ENCODE measurements at regions not wholly inside any gene's neighbourhood (a gene's known extent, or its start where the extent isn't known, plus 50 kb on each side); places are given as distances from the start of the nearest gene placed in this dataset.

DNA sequence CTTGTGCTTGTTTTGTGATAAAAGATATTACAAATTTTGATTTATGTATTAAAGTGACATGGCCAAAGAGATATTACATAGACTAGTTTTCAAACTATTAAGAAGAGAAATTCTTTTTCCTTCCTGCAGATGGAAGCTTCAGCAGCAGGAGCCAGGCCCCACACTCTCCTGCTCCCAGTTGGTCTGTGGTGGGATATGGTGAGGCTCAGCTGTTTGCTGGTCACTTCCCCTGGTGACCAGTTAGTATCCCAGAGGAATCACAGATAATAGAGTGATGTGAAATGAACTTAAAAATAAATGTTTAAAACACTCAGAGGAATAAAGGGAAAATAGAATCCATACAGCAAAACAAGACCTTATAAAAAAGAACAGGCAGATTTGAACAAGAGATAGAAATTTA, 154.7 kb downstream of the KTN1 start:
- Mint-ChIP-seq H3K27me3 (ENCODE audit: low read depth) (no peaks in the 10 kb centered on the region), H3K9me3 (peaks cover 0 to 5% of the 10 kb centered on the region in 2 donors)
- ATAC-seq (replicated peaks in 1 of 2): no peak

GRCh38 chr14:55739967-55740648, 160.1 kb downstream of the KTN1 start:
- no peak overlapping the region for H3K27ac Mint-ChIP-seq
- H3K27me3 Mint-ChIP-seq (ENCODE audit: low read depth): no peaks in the 10 kb centered on the region
- peaks cover 0 to 4% of the 10 kb centered on the region in 2 donors for H3K36me3 Mint-ChIP-seq (ENCODE audit: insufficient read depth in 2 of 2)

More for the DNA sequence above, 154.7 kb downstream of the KTN1 start:
- DNase-seq: no peak
- no peaks in the 10 kb centered on the region for H3K4me1 Mint-ChIP-seq (ENCODE audit: low read depth)
- H3K27ac Mint-ChIP-seq: no peak overlapping the region
- H3K36me3 Mint-ChIP-seq (ENCODE audit: insufficient read depth in 2 of 2): peaks cover 0 to 4% of the 10 kb centered on the region in 2 donors
- no peak overlapping the region for H3K4me3 Mint-ChIP-seq

GRCh38 chr14:55740649-55740989, 160.6 kb downstream of the KTN1 start:
- Mint-ChIP-seq H3K27ac (no peak overlapping the region), H3K27me3 (ENCODE audit: low read depth) (no peaks in the 10 kb centered on the region), H3K36me3 (ENCODE audit: insufficient read depth in 2 of 2) (peaks cover 0 to 4% of the 10 kb centered on the region in 2 donors), H3K4me3 (no peak overlapping the region), H3K4me1 (ENCODE audit: low read depth) (no peaks in the 10 kb centered on the region), H3K9me3 (peaks cover 0 to 5% of the 10 kb centered on the region in 2 donors)
- ATAC-seq (replicated peaks in 1 of 2) (no peak), DNase-seq (no peak)

More at GRCh38 chr14:55739967-55740648, 160.1 kb downstream of the KTN1 start:
- Mint-ChIP-seq H3K4me1 (ENCODE audit: low read depth) (no peaks in the 10 kb centered on the region), H3K9me3 (peaks cover 0 to 5% of the 10 kb centered on the region in 2 donors), H3K4me3 (no peak overlapping the region)
- ATAC-seq (replicated peaks in 1 of 2) (no peak), DNase-seq (no peak)

GRCh38 chr14:55741240-55741639, 161.2 kb downstream of the KTN1 start:
- Mint-ChIP-seq H3K4me1 (ENCODE audit: low read depth) (no peaks in the 10 kb centered on the region), H3K36me3 (ENCODE audit: insufficient read depth in 2 of 2) (peaks cover 0 to 1% of the 10 kb centered on the region in 2 donors), H3K4me3 (no peak overlapping the region), H3K27me3 (ENCODE audit: low read depth) (no peaks in the 10 kb centered on the region), H3K9me3 (peaks cover 0 to 3% of the 10 kb centered on the region in 2 donors), H3K27ac (no peak overlapping the region)
- no peak for DNase-seq
- no peak for ATAC-seq (replicated peaks in 1 of 2)

DNA sequence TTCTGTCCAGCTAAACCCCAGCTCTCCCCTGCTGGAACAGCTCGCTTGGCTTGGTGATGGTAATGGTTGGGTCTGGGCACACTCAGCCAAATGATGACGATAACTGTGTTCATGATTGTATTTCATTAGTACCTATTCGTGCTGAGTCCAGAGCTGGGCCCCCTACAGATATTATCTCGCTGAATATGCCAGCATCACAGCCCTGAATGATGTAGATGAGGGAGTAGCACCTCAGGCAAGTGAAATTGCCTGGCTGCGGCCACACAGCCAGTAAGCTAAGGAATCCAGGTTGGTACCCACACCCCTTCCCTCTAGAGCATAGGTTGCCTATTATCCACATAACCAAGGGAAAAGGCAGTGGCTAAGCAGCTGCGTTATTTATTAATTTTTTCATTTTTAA, 163.5 kb downstream of the KTN1 start:
- ATAC-seq (replicated peaks in 1 of 2): no peak
- no peak overlapping the region for H3K27ac Mint-ChIP-seq
- DNase-seq: no peak
- no peak overlapping the region for H3K4me3 Mint-ChIP-seq
- no peaks in the 10 kb centered on the region for H3K27me3 Mint-ChIP-seq (ENCODE audit: low read depth)
- no peaks in the 10 kb centered on the region for H3K36me3 Mint-ChIP-seq (ENCODE audit: insufficient read depth in 2 of 2)
- no peaks in the 10 kb centered on the region for H3K9me3 Mint-ChIP-seq
- H3K4me1 Mint-ChIP-seq (ENCODE audit: low read depth): no peaks in the 10 kb centered on the region

GRCh38 chr14:55744321-55744720, 164.3 kb downstream of the KTN1 start:
- ATAC-seq (replicated peaks in 1 of 2) (no peak), DNase-seq (no peak)
- Mint-ChIP-seq H3K27me3 (ENCODE audit: low read depth) (no peaks in the 10 kb centered on the region), H3K4me3 (no peak overlapping the region), H3K27ac (no peak overlapping the region), H3K36me3 (ENCODE audit: insufficient read depth in 2 of 2) (no peaks in the 10 kb centered on the region), H3K9me3 (no peaks in the 10 kb centered on the region), H3K4me1 (ENCODE audit: low read depth) (no peaks in the 10 kb centered on the region)

- no peaks in the 10 kb centered on the region for H3K9me3 Mint-ChIP-seq
- no peaks in the 10 kb centered on the region for H3K27me3 Mint-ChIP-seq (ENCODE audit: low read depth)
- H3K36me3 Mint-ChIP-seq (ENCODE audit: insufficient read depth in 2 of 2): no peaks in the 10 kb centered on the region
- no peaks in the 10 kb centered on the region for H3K4me1 Mint-ChIP-seq (ENCODE audit: low read depth)
- no peak overlapping the region for H3K4me3 Mint-ChIP-seq
- H3K27ac Mint-ChIP-seq: no peak overlapping the region
- DNase-seq (no peak), ATAC-seq (replicated peaks in 1 of 2) (no peak)
Observed at GRCh38 chr14:55745906-55746305, 165.9 kb downstream of the KTN1 start.

DNA sequence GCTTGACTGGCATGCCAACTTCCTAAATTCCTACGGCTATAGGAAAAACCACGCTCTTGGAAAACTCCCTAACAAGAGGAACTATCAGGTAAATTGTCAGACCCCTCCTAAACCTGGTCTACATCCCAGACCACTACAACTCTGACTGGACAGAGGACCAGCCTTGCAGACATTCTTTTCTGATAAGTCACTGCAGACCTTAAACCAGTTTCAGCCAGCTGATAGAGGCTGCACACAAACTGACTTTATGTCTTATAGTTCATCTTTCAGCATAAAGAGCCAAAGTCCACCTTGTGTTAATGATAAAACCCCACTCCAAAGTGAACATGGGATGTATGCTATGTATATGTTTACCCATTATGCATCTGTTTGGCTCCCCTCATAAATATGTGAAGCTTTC, 166.6 kb downstream of the KTN1 start:
- Mint-ChIP-seq H3K36me3 (ENCODE audit: insufficient read depth in 2 of 2) (no peaks in the 10 kb centered on the region), H3K4me1 (ENCODE audit: low read depth) (no peaks in the 10 kb centered on the region)

DNA sequence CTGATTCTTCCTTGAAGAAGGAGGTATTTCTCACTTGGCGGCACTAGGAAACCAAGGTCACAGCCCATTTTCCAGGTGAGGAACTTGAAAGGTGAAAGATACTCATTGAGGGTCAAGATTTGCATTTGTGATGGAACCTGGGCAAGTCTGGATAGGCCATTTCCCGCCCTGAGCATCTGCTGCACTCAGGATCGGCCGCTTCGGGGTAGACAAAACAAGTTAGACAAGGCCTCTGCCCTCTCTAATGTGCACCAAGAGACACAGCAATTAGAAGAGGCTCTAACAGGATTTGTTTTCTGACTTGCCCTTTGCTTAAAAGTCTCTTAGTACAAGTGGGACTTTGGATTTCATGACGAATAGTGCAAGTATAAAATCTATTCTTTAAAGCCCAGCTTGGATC, 167.2 kb downstream of the KTN1 start:
- Mint-ChIP-seq H3K36me3 (ENCODE audit: insufficient read depth in 2 of 2) (no peaks in the 10 kb centered on the region), H3K9me3 (no peaks in the 10 kb centered on the region), H3K4me1 (ENCODE audit: low read depth) (no peaks in the 10 kb centered on the region), H3K27me3 (ENCODE audit: low read depth) (no peaks in the 10 kb centered on the region), H3K4me3 (no peak overlapping the region), H3K27ac (no peak overlapping the region)
- DNase-seq (no peak), ATAC-seq (replicated peaks in 1 of 2) (no peak)

More for the DNA sequence above, 166.6 kb downstream of the KTN1 start:
- no peaks in the 10 kb centered on the region for H3K27me3 Mint-ChIP-seq (ENCODE audit: low read depth)
- H3K4me3 Mint-ChIP-seq: no peak overlapping the region
- DNase-seq (no peak), ATAC-seq (replicated peaks in 1 of 2) (no peak)
- H3K27ac Mint-ChIP-seq: no peak overlapping the region
- no peaks in the 10 kb centered on the region for H3K9me3 Mint-ChIP-seq

GRCh38 chr14:55749201-55749812, 169.3 kb downstream of the KTN1 start:
- H3K9me3 Mint-ChIP-seq: no peaks in the 10 kb centered on the region
- peak; percentile 27 to 28 for ATAC-seq (replicated peaks in 1 of 2)
- H3K36me3 Mint-ChIP-seq (ENCODE audit: insufficient read depth in 2 of 2): no peaks in the 10 kb centered on the region

DNA sequence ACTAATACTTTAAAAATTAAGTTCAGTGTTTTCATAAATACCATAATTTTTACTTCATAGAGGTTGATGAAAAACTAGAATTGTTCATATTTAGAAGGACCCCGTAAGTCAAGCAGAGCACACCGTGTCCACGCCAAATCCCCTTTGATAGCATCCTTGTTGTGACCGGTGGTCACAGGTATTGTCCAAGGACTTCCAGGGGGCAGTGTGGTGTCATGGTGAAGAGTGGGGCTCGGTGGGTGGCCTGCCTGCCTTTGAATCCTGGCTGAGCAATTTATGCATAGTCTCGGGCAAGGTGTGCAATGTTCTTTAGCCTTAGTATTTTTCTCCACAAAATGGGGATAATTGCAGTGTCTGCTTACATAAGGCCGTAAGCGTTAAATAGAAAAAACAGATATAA, 169.9 kb downstream of the KTN1 start:
- Mint-ChIP-seq H3K4me1 (ENCODE audit: low read depth) (no peaks in the 10 kb centered on the region), H3K9me3 (no peaks in the 10 kb centered on the region), H3K27ac (no peak overlapping the region), H3K27me3 (ENCODE audit: low read depth) (no peaks in the 10 kb centered on the region), H3K4me3 (no peak overlapping the region), H3K36me3 (ENCODE audit: insufficient read depth in 2 of 2) (no peaks in the 10 kb centered on the region)
- ATAC-seq (replicated peaks in 1 of 2): no peak
- no peak for DNase-seq

More at GRCh38 chr14:55749201-55749812, 169.3 kb downstream of the KTN1 start:
- no peak overlapping the region for H3K27ac Mint-ChIP-seq
- H3K4me3 Mint-ChIP-seq: no peak overlapping the region
- DNase-seq: no peak
- H3K27me3 Mint-ChIP-seq (ENCODE audit: low read depth): no peaks in the 10 kb centered on the region
- H3K4me1 Mint-ChIP-seq (ENCODE audit: low read depth): no peaks in the 10 kb centered on the region

- H3K36me3 Mint-ChIP-seq (ENCODE audit: insufficient read depth in 2 of 2): no peaks in the 10 kb centered on the region
- no peaks in the 10 kb centered on the region for H3K27me3 Mint-ChIP-seq (ENCODE audit: low read depth)
- H3K27ac Mint-ChIP-seq: no peak overlapping the region
- no peak for ATAC-seq (replicated peaks in 1 of 2)
- no peaks in the 10 kb centered on the region for H3K4me1 Mint-ChIP-seq (ENCODE audit: low read depth)
- H3K4me3 Mint-ChIP-seq: no peak overlapping the region
- DNase-seq: no peak
- no peaks in the 10 kb centered on the region for H3K9me3 Mint-ChIP-seq
Observed at GRCh38 chr14:55752580-55753390, 172.8 kb downstream of the KTN1 start.

DNA sequence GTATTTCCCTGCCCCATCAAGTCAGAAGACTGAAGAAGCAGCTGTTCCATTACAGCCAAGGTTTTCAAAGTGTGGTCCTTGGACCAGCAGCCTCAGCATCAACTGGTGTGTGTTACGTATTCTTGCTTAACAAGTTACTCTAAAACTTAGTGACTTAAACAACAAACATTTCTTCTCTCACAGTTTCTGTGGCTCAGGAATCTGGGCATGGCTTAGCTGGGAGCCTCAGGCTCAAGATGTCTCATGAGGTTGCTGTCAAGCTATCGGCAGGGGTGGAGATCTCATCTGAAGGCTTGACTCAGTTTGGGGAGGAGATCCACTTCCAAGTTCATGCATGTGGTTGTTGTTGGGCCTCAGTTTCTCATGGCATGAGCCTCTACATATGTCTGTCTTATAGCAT, 174.5 kb downstream of the KTN1 start:
- no peak overlapping the region for H3K4me3 Mint-ChIP-seq
- no peaks in the 10 kb centered on the region for H3K27me3 Mint-ChIP-seq (ENCODE audit: low read depth)
- no peaks in the 10 kb centered on the region for H3K4me1 Mint-ChIP-seq (ENCODE audit: low read depth)
- no peaks in the 10 kb centered on the region for H3K36me3 Mint-ChIP-seq (ENCODE audit: insufficient read depth in 2 of 2)
- no peak for DNase-seq
- H3K27ac Mint-ChIP-seq: no peak overlapping the region
- H3K9me3 Mint-ChIP-seq: no peaks in the 10 kb centered on the region
- no peak for ATAC-seq (replicated peaks in 1 of 2)

All from activated T-cell treated with anti-CD3 and anti-CD28 coated beads, Interleukin-2, amount 50 U/mL, for 72 hours (primary cell).